GM03348 (cell line): ENCODE measurements at regions not wholly inside any gene's neighbourhood (a gene's known extent, or its start where the extent isn't known, plus 50 kb on each side); places are given as distances from the start of the nearest gene placed in this dataset.
A peak's percentile ranks its signal among the peaks of the same experiment; 100 is the strongest.

Experiments
- DNase-seq: peaks from one replicate; pipeline ENCODE4 v3.0.0; 2012; ENCODE audit warnings: low spot score

DNA sequence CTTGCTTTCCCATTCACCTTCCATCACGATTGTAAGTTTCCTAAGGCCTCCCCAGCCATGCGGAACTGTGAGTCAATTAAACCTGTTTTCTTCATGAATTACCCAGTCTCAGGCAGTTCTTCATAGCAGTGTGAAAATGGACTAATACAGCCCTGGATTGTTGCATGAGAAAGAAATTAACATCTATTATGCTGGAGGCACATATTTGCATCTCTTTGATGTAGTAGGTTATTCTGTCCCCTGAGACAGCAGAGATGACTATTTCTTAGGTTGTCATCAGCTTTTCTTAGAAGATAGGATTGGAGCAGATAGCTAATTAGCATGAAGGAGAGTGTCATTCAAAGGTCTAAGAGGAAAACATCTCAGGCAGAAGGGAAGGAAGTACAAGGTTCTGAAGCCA lies 166.2 kb downstream of the OMA1 start:
- DNase-seq: no peak

DNA sequence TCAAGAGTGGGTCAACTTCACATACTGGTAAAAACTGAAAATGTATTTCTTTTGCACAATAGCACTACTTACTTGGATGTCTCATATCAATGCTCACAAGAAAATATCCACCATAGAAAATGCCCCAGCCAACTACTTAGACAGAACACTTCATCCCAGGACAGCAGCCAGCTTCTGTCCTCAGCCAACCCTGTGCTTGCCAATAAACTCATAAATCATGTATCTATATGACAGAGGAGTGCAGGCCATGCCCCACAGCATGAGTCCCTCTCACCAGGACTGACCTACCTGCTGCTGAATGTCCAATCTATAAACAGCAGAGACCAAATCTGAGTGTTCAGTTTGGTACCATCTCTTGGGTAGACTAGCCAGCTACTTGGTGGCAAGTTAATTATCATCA lies 179.3 kb downstream of the OMA1 start:
- DNase-seq: no peak

DNA sequence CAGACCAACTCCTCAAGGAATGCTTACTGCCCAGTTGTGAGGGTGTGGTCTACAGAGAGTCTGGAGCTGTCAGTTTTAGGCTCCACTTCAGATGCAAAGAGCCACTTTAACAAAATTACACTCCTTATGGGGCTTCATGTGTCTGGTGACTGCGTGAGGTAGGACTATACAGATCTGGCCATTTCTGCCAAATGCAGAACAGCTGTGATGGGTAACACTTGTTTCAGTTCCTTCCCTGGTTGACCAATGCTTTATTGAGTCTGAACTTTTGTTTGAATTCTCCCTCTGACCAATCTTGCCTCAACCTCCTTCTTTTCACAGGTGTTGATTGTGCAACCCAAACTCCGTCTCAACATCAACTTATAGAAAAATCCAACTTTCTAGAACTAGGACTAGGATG lies 181.2 kb downstream of the OMA1 start:
- no peak for DNase-seq

DNA sequence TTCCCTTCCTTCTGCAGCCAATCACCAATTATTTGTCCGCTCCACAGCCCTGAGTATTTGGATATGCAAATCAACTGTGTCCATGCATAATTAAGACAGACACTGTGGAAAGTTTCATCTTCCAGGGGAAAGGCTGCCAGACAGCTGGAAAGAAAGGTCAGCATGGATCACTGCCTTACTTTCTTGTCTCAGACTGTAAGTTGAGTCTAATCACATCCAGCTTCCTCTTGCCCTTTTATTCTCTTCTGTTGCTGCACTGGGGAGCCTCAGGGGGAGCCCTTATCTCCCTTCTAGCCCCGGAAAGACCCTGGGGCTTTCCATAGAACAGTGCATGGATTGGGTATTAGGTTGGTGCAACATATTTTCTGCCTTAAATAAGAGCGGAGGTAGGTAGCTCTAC lies 182.9 kb downstream of the OMA1 start:
- DNase-seq: no peak

DNA sequence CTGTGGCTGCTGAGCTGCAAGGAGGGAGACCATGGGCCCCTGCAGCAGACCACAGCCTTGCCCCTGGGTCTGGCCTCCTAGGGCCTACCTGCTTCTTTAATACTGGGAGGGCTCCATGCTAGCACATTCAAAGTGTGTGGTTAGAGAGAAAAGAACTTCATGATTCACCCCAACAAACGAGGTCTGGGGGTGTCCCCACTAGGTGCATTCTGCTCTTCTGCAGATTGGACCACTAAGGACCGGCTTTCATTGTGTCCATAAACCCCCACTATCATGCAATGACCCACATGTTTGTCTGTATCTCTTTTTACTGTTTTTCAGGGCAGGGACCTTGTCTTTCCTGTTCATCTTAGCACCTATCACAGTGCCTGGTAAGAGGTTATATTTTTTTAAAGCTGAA lies 185.4 kb downstream of the OMA1 start:
- DNase-seq: no peak

GRCh38 chr1:58358346-58358745 lies 188.2 kb downstream of the OMA1 start:
- DNase-seq: peak; percentile 23

- DNase-seq: no peak
Measured at GRCh38 chr1:58356402-58356801, 190.1 kb downstream of the OMA1 start.

GRCh38 chr1:58353168-58353567 lies 193.4 kb downstream of the OMA1 start:
- DNase-seq: no peak

GRCh38 chr1:58352476-58353092 lies 193.9 kb downstream of the OMA1 start:
- DNase-seq: no peak

- no peak for DNase-seq
Measured at GRCh38 chr1:58346036-58346355, 200.5 kb downstream of the OMA1 start.

- no peak for DNase-seq
Measured at GRCh38 chr1:58345215-58346035, 201.1 kb downstream of the OMA1 start.

GRCh38 chr1:58340185-58340584 lies 206.3 kb downstream of the OMA1 start:
- DNase-seq: no peak

- no peak for DNase-seq
Measured at GRCh38 chr1:58338081-58338480, 208.4 kb downstream of the OMA1 start.

DNA sequence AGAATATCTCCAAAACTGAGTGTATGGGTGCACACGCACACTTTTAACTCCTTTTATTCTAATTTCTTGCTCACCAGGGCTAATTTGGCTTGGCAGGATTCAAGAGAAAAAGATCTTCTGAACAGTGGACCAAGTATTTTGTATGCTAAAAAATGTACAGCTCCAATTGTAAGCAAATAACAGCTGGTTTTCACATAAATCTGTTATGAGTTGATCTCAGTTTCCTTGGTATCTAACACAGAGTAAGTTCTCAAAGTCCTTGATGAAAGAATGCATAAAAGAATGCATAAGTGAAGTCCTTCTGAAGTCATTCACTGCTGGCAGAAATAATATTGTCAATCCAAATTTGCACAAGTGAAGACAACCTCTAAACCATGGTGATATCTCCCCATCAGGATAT lies 213.0 kb downstream of the OMA1 start:
- no peak for DNase-seq

GRCh38 chr1:58331156-58331555 lies 215.4 kb downstream of the OMA1 start:
- peak; percentile 66 for DNase-seq

GRCh38 chr1:58325866-58326265 lies 220.7 kb downstream of the OMA1 start:
- DNase-seq: no peak

GRCh38 chr1:58324558-58324957 lies 222.0 kb downstream of the OMA1 start:
- no peak for DNase-seq

- DNase-seq: no peak
Measured at GRCh38 chr1:58318157-58319005, 228.1 kb downstream of the OMA1 start.

DNA sequence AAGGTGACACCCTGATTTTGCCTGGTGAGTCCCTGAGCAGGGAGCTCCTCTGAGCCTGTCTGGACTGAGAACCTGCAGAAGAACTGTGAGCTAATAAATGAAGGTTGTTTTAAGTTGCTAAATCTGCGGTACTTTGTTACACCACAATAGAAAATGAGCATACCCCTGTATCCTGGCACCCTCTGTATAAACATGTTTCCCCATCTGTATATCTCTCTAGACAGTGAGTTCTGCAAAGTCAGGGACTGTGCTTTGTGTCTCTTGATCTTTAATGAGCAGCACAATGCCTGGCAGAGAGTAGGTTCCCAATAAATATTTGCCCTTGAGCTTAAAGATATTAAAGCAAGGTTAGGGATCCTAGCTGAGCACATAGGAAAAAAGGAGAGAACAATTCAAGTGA lies 228.8 kb downstream of the OMA1 start:
- DNase-seq: no peak

DNA sequence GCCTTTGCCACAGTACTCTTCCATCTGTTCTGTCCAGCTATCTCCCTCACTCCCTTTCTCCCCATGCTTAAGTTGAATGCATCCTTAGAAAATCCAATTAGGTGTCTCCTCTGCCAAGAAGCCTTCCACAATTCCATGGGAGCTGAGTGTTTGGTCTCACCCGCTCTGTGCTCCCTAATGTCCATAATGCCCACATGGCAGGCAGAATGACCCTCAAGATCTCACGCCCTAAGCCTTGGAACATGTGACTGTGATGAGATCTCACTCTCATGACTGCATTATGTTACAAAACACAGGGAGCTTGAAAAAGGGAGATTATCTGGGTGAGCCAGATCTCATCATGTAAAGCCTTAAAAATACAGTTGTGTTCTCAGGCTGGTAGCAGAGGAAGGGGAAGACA lies 229.4 kb downstream of the OMA1 start:
- no peak for DNase-seq

DNA sequence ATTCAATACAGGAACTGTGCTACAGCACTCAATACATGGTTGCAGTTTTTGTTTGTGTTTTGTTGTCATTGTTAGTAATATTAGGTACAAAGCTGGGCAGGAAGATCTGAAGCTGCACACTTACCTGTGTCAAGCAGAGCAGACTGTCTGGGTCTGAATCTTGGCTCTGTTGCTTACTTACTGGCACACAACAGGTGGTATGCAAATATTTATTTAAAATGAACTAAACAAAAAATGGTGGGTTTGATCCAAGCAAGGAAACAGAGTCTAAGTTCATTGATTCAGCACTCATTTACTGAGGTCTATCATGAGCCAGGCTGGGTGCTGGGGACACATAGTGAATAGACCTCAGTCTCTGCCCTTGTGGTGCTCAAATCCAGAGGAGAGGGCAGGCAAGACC lies 230.4 kb downstream of the OMA1 start:
- DNase-seq: no peak

- no peak for DNase-seq
Measured at GRCh38 chr1:58312971-58313563, 233.5 kb downstream of the OMA1 start.

DNA sequence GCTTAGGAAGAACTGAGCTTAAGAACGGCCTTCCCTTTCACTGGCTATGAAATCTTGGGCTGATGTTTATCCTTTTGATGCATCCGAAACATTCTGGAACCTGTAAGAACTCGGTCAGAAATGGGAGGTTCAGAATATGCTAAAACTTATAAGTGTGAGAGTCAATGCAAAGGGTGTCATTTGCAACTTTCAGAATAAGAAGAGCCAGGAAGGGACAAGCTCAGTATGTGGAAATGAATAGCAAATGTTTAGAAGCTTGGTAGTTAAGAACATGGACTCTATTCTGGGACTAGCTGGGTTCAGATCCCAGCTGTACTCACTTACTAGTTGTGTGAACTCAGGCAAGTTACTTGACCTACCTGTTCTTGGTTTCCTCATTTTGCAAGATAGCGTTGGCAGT lies 234.1 kb downstream of the OMA1 start:
- DNase-seq: no peak
